ENCODE measurements at regions not wholly inside any gene's neighbourhood (a gene's known extent, or its start where the extent isn't known, plus 50 kb on each side); places are given as distances from the start of the nearest gene placed in this dataset.

GRCh38 chr2:105972927-105973326, 221.2 kb downstream of the UXS1 start:
- no peaks in the 10 kb centered on the region for H3K4me1 ChIP-seq (ENCODE audit: control insufficient read depth, insufficient read depth, low read length)
- H3K27ac ChIP-seq (ENCODE audit: low read length): no peak overlapping the region
- DNase-seq (ENCODE audit: low read depth, low spot score): no peak
- H3K4me3 ChIP-seq (ENCODE audit: low read length): no peak overlapping the region
- H3K27me3 ChIP-seq (ENCODE audit: control insufficient read depth, insufficient read depth, low read length): no peaks in the 10 kb centered on the region
- no peaks in the 10 kb centered on the region for H3K9me3 ChIP-seq (ENCODE audit: control insufficient read depth, insufficient read depth, low read length)
- H3K36me3 ChIP-seq (ENCODE audit: control insufficient read depth, insufficient read depth, low read length): no peaks in the 10 kb centered on the region
- WGBS (ENCODE audit: insufficient coverage, insufficient read length): no CpG with 5 or more reads among the region's 6 CpGs

- Histone ChIP-seq H3K27me3 (ENCODE audit: control insufficient read depth, insufficient read depth, low read length) (no peaks in the 10 kb centered on the region), H3K36me3 (ENCODE audit: control insufficient read depth, insufficient read depth, low read length) (no peaks in the 10 kb centered on the region), H3K4me1 (ENCODE audit: control insufficient read depth, insufficient read depth, low read length) (no peaks in the 10 kb centered on the region), H3K4me3 (ENCODE audit: low read length) (no peak overlapping the region), H3K27ac (ENCODE audit: low read length) (no peak overlapping the region), H3K9me3 (ENCODE audit: control insufficient read depth, insufficient read depth, low read length) (no peaks in the 10 kb centered on the region)
- WGBS (ENCODE audit: insufficient coverage, insufficient read length): no CpG with 5 or more reads among the region's 3 CpGs
- DNase-seq (ENCODE audit: low read depth, low spot score): no peak
Observed at GRCh38 chr2:105972246-105972645, 221.9 kb downstream of the UXS1 start.

GRCh38 chr2:105969552-105969951, 224.5 kb downstream of the UXS1 start:
- H3K36me3 ChIP-seq (ENCODE audit: control insufficient read depth, insufficient read depth, low read length): no peaks in the 10 kb centered on the region
- H3K4me3 ChIP-seq (ENCODE audit: low read length): no peak overlapping the region
- no peaks in the 10 kb centered on the region for H3K9me3 ChIP-seq (ENCODE audit: control insufficient read depth, insufficient read depth, low read length)
- no CpG with 5 or more reads among the region's 7 CpGs for WGBS (ENCODE audit: insufficient coverage, insufficient read length)
- no peaks in the 10 kb centered on the region for H3K4me1 ChIP-seq (ENCODE audit: control insufficient read depth, insufficient read depth, low read length)
- no peaks in the 10 kb centered on the region for H3K27me3 ChIP-seq (ENCODE audit: control insufficient read depth, insufficient read depth, low read length)
- no peak overlapping the region for H3K27ac ChIP-seq (ENCODE audit: low read length)
- peak; percentile 39 for DNase-seq (ENCODE audit: low read depth, low spot score)

GRCh38 chr2:105962221-105962620, 217.5 kb downstream of the NCK2 start:
- H3K36me3 ChIP-seq (ENCODE audit: control insufficient read depth, insufficient read depth, low read length): no peaks in the 10 kb centered on the region
- H3K27me3 ChIP-seq (ENCODE audit: control insufficient read depth, insufficient read depth, low read length): no peaks in the 10 kb centered on the region
- no peak for DNase-seq (ENCODE audit: low read depth, low spot score)
- WGBS (ENCODE audit: insufficient coverage, insufficient read length): no CpG with 5 or more reads among the region's 6 CpGs
- no peaks in the 10 kb centered on the region for H3K9me3 ChIP-seq (ENCODE audit: control insufficient read depth, insufficient read depth, low read length)
- peaks cover 8% of the 10 kb centered on the region for H3K4me1 ChIP-seq (ENCODE audit: control insufficient read depth, insufficient read depth, low read length)
- no peak overlapping the region for H3K4me3 ChIP-seq (ENCODE audit: low read length)
- H3K27ac ChIP-seq (ENCODE audit: low read length): no peak overlapping the region

GRCh38 chr2:105961599-105962146, 217.0 kb downstream of the NCK2 start:
- Histone ChIP-seq H3K36me3 (ENCODE audit: control insufficient read depth, insufficient read depth, low read length) (no peaks in the 10 kb centered on the region), H3K27me3 (ENCODE audit: control insufficient read depth, insufficient read depth, low read length) (no peaks in the 10 kb centered on the region), H3K4me1 (ENCODE audit: control insufficient read depth, insufficient read depth, low read length) (peaks cover 8% of the 10 kb centered on the region), H3K4me3 (ENCODE audit: low read length) (no peak overlapping the region), H3K27ac (ENCODE audit: low read length) (no peak overlapping the region), H3K9me3 (ENCODE audit: control insufficient read depth, insufficient read depth, low read length) (no peaks in the 10 kb centered on the region)
- WGBS (ENCODE audit: insufficient coverage, insufficient read length): no CpG with 5 or more reads among the region's 6 CpGs
- peak; percentile 9 for DNase-seq (ENCODE audit: low read depth, low spot score)

- no peaks in the 10 kb centered on the region for H3K27me3 ChIP-seq (ENCODE audit: control insufficient read depth, insufficient read depth, low read length)
- H3K4me3 ChIP-seq (ENCODE audit: low read length): no peak overlapping the region
- WGBS (ENCODE audit: insufficient coverage, insufficient read length): 100% methylated on average over 1 of the region's 4 CpGs
- H3K27ac ChIP-seq (ENCODE audit: low read length): no peak overlapping the region
- DNase-seq (ENCODE audit: low read depth, low spot score): no peak
- no peaks in the 10 kb centered on the region for H3K36me3 ChIP-seq (ENCODE audit: control insufficient read depth, insufficient read depth, low read length)
- H3K9me3 ChIP-seq (ENCODE audit: control insufficient read depth, insufficient read depth, low read length): no peaks in the 10 kb centered on the region
- peaks cover 8% of the 10 kb centered on the region for H3K4me1 ChIP-seq (ENCODE audit: control insufficient read depth, insufficient read depth, low read length)
Observed at GRCh38 chr2:105959357-105959756, 214.6 kb downstream of the NCK2 start.

- WGBS (ENCODE audit: insufficient coverage, insufficient read length): no CpG with 5 or more reads among the region's 3 CpGs
- H3K27me3 ChIP-seq (ENCODE audit: control insufficient read depth, insufficient read depth, low read length): no peaks in the 10 kb centered on the region
- no peak overlapping the region for H3K4me3 ChIP-seq (ENCODE audit: low read length)
- H3K9me3 ChIP-seq (ENCODE audit: control insufficient read depth, insufficient read depth, low read length): no peaks in the 10 kb centered on the region; the same call in 1 of the 2 replicates
- H3K36me3 ChIP-seq (ENCODE audit: control insufficient read depth, insufficient read depth, low read length): no peaks in the 10 kb centered on the region
- H3K4me1 ChIP-seq (ENCODE audit: control insufficient read depth, insufficient read depth, low read length): peaks cover 3% of the 10 kb centered on the region; the same call in 1 of the 2 replicates
- no peak for DNase-seq (ENCODE audit: low read depth, low spot score)
- no peak overlapping the region for H3K27ac ChIP-seq (ENCODE audit: low read length)
Observed at GRCh38 chr2:105954891-105955290, 210.2 kb downstream of the NCK2 start.

- H3K9me3 ChIP-seq (ENCODE audit: control insufficient read depth, insufficient read depth, low read length): no peaks in the 10 kb centered on the region; the same call in 1 of the 2 replicates
- WGBS (ENCODE audit: insufficient coverage, insufficient read length): no CpG with 5 or more reads among the region's 4 CpGs
- no peak for DNase-seq (ENCODE audit: low read depth, low spot score)
- no peak overlapping the region for H3K27ac ChIP-seq (ENCODE audit: low read length)
- H3K4me3 ChIP-seq (ENCODE audit: low read length): no peak overlapping the region
- peaks cover 3% of the 10 kb centered on the region; the same call in 1 of the 2 replicates for H3K4me1 ChIP-seq (ENCODE audit: control insufficient read depth, insufficient read depth, low read length)
- no peaks in the 10 kb centered on the region for H3K27me3 ChIP-seq (ENCODE audit: control insufficient read depth, insufficient read depth, low read length)
- no peaks in the 10 kb centered on the region for H3K36me3 ChIP-seq (ENCODE audit: control insufficient read depth, insufficient read depth, low read length)
Observed at GRCh38 chr2:105953942-105954341, 209.2 kb downstream of the NCK2 start.

GRCh38 chr2:105952131-105952530, 207.4 kb downstream of the NCK2 start:
- no CpG with 5 or more reads among the region's 1 CpG for WGBS (ENCODE audit: insufficient coverage, insufficient read length)
- no peaks in the 10 kb centered on the region; the same call in 1 of the 2 replicates for H3K9me3 ChIP-seq (ENCODE audit: control insufficient read depth, insufficient read depth, low read length)
- peaks cover 3% of the 10 kb centered on the region; the same call in 1 of the 2 replicates for H3K4me1 ChIP-seq (ENCODE audit: control insufficient read depth, insufficient read depth, low read length)
- H3K27ac ChIP-seq (ENCODE audit: low read length): no peak overlapping the region
- no peaks in the 10 kb centered on the region for H3K36me3 ChIP-seq (ENCODE audit: control insufficient read depth, insufficient read depth, low read length)
- no peaks in the 10 kb centered on the region for H3K27me3 ChIP-seq (ENCODE audit: control insufficient read depth, insufficient read depth, low read length)
- DNase-seq (ENCODE audit: low read depth, low spot score): no peak
- H3K4me3 ChIP-seq (ENCODE audit: low read length): no peak overlapping the region

- no peak overlapping the region for H3K4me3 ChIP-seq (ENCODE audit: low read length)
- H3K4me1 ChIP-seq (ENCODE audit: control insufficient read depth, insufficient read depth, low read length): peaks cover 3% of the 10 kb centered on the region; the same call in 1 of the 2 replicates
- H3K9me3 ChIP-seq (ENCODE audit: control insufficient read depth, insufficient read depth, low read length): no peaks in the 10 kb centered on the region; the same call in 1 of the 2 replicates
- WGBS (ENCODE audit: insufficient coverage, insufficient read length): no CpG with 5 or more reads among the region's 3 CpGs
- no peaks in the 10 kb centered on the region for H3K36me3 ChIP-seq (ENCODE audit: control insufficient read depth, insufficient read depth, low read length)
- no peak overlapping the region for H3K27ac ChIP-seq (ENCODE audit: low read length)
- no peaks in the 10 kb centered on the region for H3K27me3 ChIP-seq (ENCODE audit: control insufficient read depth, insufficient read depth, low read length)
- no peak for DNase-seq (ENCODE audit: low read depth, low spot score)
Observed at GRCh38 chr2:105951384-105951694, 206.6 kb downstream of the NCK2 start.
